Spleen (tissue), 11 donors: ENCODE measurements at regions not wholly inside any gene's neighbourhood (a gene's known extent, or its start where the extent isn't known, plus 50 kb on each side); places are given as distances from the start of the nearest gene placed in this dataset.

Experiments used
- DNase-seq: peaks from one replicate; pipeline ENCODE4 v3.0.0-alpha.2; 2020
- H3K27ac ChIP-seq, 8 donors: fragments of 200-600 bp; sonication (generic) in 7 of 8; 1 replicate in 4 of 8; 2 replicates in 4 of 8; pipeline versions ENCODE4 v1.5.0 to v1.8.0; 2016 to 2021; ENCODE audit warnings: inconsistent platforms in 4 of 8, mild to moderate bottlenecking in 4 of 8, moderate library complexity in 1 of 8
- H3K27me3 ChIP-seq, 7 donors: fragments of 200-600 bp; sonication (generic) in 6 of 7; replicated peaks in 1 of 7; 1 replicate in 4 of 7; 2 replicates in 3 of 7; pipeline versions ENCODE4 v1.5.0 to v1.8.0; 2016 to 2021; ENCODE audit warnings: inconsistent platforms in 3 of 7, mild to moderate bottlenecking in 1 of 7
- H3K36me3 ChIP-seq, 6 donors: fragments of 200-600 bp; sonication (generic) in 5 of 6; 1 replicate in 4 of 6; 2 replicates in 2 of 6; pipeline versions ENCODE4 v1.5.0 to v1.8.0; 2016 to 2021; ENCODE audit warnings: inconsistent platforms in 2 of 6
- H3K4me1 ChIP-seq, 6 donors: fragments of 200-600 bp; sonication (generic) in 5 of 6; 1 replicate in 3 of 6; 2 replicates in 3 of 6; pipeline versions ENCODE4 v1.5.0 to v1.8.0; 2016 to 2021; ENCODE audit warnings: inconsistent platforms in 3 of 6
- H3K4me3 ChIP-seq, 8 donors: fragments of 200-600 bp; sonication (generic) in 7 of 8; 1 replicate in 4 of 8; 2 replicates in 4 of 8; pipeline versions ENCODE4 v1.5.0 to v1.8.0; 2016 to 2021; ENCODE audit warnings: inconsistent platforms in 4 of 8, mild to moderate bottlenecking in 4 of 8, moderate library complexity in 2 of 8
- H3K9me3 ChIP-seq, 8 donors: fragments of 200-600 bp; sonication (generic) in 7 of 8; 1 replicate in 4 of 8; 2 replicates in 4 of 8; pipeline versions ENCODE4 v1.5.0 to v1.8.0; 2016 to 2021; ENCODE audit warnings: inconsistent platforms in 4 of 8
- POLR2A ChIP-seq, 3 donors: fragments of 450-650 bp; IDR thresholded peaks; one replicate each; pipeline ENCODE4 v1.5.1; 2017; ENCODE audit warnings: antibody characterized with exemption in 3 of 3, mild to moderate bottlenecking in 1 of 3
- POLR2AphosphoS5 ChIP-seq, 3 donors: sonication (generic); formaldehyde crosslinking; IDR thresholded peaks; one replicate each; pipeline ENCODE4 v1.5.1; 2017; ENCODE audit warnings: antibody characterized with exemption in 3 of 3
- WGBS, 5 donors: extraction: QIAGEN DNeasy Blood & Tissue Kit in 3 of 5; methylation state at CpG; one replicate each; pipeline versions ENCODE4 v1.1.5 to v1.1.7; 2013 to 2018; 5-methylcytosine and 5-hydroxymethylcytosine counted together
- intact Hi-C: fragments of 100-400 bp; cut with DNase I; formaldehyde crosslinking; loops from one replicate; pipeline ENCODE4 v1.15.0; 2023; ENCODE audit warnings: low total_unique reads
- TF ChIP-seq, protein P1 (sequence below), 11 experiments: fragments of 200-600 bp in 7 of 11; fragments of 450-650 bp in 4 of 11; sonication (generic) in 4 of 11; IDR thresholded peaks in 8 of 11; conservative IDR thresholded peaks in 3 of 11; 1 replicate in 7 of 11; 2 replicates in 4 of 11; pipeline versions ENCODE4 v1.4.0 to v1.8.0; 2016 to 2021; ENCODE audit warnings: antibody characterized with exemption in 11 of 11, inconsistent platforms in 4 of 11, mild to moderate bottlenecking in 1 of 11
- donor health status: healthy with polysubstance abuse.
- donor health status: DM: no; HTN: no; CAD: no; lungs with moderate emphysema.
- donor health status: DM: no; HTN: no; CAD: no.
- donor health status: Bipolar disorder and iron deficiency.
- donor health status: healthy.
- donor health status: DM: no; HTN: no; CAD: no.
- donor health status: DM: yes; HTN: yes; CAD: no.

DNA sequence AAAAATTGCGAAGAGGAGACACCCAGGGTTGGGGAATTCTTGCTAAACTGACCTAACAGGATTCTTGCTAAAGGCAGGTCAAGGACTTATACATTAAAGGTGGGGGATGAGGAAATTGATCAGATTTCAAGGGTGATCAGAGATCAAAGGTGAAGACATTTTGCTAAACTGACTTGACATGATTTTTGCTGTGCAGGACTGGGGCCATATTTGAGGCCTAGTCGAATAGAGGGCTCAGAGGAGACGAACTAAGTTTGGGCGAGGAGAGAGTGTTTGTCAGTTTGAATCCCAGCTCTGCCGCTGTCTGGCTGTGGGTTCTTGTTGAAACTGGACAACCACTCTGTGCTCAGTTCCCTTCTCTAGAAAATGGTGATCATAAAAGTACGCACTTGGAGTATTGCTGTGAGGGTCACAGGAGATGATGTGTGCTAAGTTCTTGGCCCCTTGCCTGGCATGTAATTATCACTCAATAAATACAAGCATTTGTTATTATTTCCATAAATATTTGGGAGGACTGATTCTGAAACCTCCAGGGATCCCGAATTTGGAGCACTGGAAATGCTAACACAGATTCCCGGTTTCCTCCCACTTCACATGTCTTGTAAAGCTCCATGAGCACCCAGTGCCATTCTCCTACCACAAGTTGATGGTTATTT, 364.8 kb upstream of the PROK2 start:
- no peak overlapping the region for H3K27ac ChIP-seq
- DNase-seq: no peak
- peaks cover 0 to 10% (median 3%) of the 10 kb centered on the region in 8 donors for H3K9me3 ChIP-seq
- no peaks in the 10 kb centered on the region for H3K36me3 ChIP-seq
- intact Hi-C loops: no loop called here
- no peak overlapping the region for H3K4me3 ChIP-seq
- H3K4me1 ChIP-seq: peaks cover 7 to 27% (median 17%) of the 10 kb centered on the region in 6 donors
- H3K27me3 ChIP-seq: no peaks in the 10 kb centered on the region
- 93 to 98% (median 94%) methylated on average over 8 of the region's 8 CpGs for WGBS, 5 donors
- TF ChIP-seq, protein P1, sequence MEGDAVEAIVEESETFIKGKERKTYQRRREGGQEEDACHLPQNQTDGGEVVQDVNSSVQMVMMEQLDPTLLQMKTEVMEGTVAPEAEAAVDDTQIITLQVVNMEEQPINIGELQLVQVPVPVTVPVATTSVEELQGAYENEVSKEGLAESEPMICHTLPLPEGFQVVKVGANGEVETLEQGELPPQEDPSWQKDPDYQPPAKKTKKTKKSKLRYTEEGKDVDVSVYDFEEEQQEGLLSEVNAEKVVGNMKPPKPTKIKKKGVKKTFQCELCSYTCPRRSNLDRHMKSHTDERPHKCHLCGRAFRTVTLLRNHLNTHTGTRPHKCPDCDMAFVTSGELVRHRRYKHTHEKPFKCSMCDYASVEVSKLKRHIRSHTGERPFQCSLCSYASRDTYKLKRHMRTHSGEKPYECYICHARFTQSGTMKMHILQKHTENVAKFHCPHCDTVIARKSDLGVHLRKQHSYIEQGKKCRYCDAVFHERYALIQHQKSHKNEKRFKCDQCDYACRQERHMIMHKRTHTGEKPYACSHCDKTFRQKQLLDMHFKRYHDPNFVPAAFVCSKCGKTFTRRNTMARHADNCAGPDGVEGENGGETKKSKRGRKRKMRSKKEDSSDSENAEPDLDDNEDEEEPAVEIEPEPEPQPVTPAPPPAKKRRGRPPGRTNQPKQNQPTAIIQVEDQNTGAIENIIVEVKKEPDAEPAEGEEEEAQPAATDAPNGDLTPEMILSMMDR (IDR thresholded peaks at IDR 0.05 in 8 of 11, conservative IDR thresholded peaks at IDR 0.05 in 3 of 11): no peak
- TF ChIP-seq POLR2A (IDR thresholded peaks at IDR 0.05) (no peak), POLR2AphosphoS5 (IDR thresholded peaks at IDR 0.05) (no peak)

DNA sequence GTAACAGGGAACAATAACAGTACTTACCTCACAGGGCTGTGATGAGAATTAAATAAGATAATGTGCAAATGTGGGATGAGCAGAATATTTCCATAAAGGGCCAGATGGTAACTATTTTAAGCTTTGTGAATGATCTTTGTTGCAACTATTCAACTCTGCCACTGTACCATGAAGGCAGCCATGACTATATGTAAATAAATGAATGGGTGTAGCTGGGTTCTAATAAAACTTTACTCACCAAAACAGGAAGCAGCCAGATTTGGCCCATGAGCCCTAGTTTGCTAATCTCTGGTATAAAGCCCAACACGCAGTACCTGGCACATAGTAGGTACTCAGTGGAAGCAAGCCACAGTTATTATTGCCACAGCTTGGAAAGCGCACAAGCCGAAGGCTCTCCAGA, 362.7 kb upstream of the PROK2 start:
- Histone ChIP-seq H3K4me3 (no peak overlapping the region), H3K27ac (no peak overlapping the region), H3K4me1 (peaks cover 9 to 31% (median 17%) of the 10 kb centered on the region in 6 donors), H3K36me3 (no peaks in the 10 kb centered on the region), H3K9me3 (no peaks in the 10 kb centered on the region), H3K27me3 (no peaks in the 10 kb centered on the region)
- DNase-seq: no peak
- WGBS, 5 donors: 96 to 100% (median 98%) methylated on average over 3 of the region's 3 CpGs
- intact Hi-C loops: no loop called here
- TF ChIP-seq POLR2AphosphoS5 (IDR thresholded peaks at IDR 0.05) (no peak), POLR2A (IDR thresholded peaks at IDR 0.05) (no peak)
- TF ChIP-seq, protein P1 (IDR thresholded peaks at IDR 0.05 in 8 of 11, conservative IDR thresholded peaks at IDR 0.05 in 3 of 11): no peak

DNA sequence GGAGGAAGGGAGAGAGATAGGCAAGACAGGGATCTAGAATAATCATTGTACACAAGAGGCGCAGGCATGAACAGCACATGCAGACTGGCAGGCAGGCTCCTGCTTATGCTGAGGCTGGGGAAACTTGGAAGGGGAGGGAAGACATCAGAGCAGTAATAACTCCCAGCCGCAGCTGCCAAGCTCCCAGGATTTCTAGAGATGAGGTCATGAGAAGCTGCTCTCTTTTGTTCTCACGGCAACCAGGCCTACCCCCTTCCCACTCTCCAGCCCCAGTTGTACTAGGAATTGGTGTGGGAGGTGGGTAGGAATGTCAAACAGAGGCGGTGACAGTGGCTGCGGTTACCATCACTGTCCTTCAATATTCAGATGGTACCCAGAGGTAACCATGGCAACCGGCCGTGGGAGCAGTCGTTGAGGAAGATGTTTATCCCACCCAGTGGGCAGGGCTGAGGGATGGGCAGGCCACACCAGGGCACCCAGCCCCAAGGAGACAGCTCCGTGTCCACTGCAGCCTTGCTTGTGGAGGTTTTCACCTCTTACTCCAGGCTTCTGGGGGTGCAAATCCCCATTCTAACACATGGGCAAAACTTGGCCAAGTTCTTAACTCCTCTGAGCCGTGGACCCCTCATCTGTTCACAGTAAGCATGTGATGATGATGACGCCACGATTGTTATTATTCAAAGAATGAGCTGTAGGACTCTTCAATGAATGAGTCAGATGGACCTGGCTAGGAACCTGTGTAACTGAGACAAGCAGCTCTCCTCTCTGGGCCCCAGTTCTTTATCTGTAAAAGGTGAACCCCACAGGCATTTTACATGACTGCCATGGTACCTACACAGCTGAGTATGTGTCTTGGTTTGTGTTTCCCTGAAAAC, 360.8 kb upstream of the PROK2 start:
- Histone ChIP-seq H3K27me3 (no peaks in the 10 kb centered on the region), H3K4me3 (no peak overlapping the region), H3K27ac (no peak overlapping the region), H3K36me3 (no peaks in the 10 kb centered on the region), H3K9me3 (peaks cover 0 to 8% (median 0%) of the 10 kb centered on the region in 8 donors), H3K4me1 (peaks cover 9 to 38% (median 17%) of the 10 kb centered on the region in 6 donors)
- TF ChIP-seq POLR2A (IDR thresholded peaks at IDR 0.05): no peak
- TF ChIP-seq, protein P1 (IDR thresholded peaks at IDR 0.05 in 8 of 11, conservative IDR thresholded peaks at IDR 0.05 in 3 of 11): no peak
- TF ChIP-seq POLR2AphosphoS5 (IDR thresholded peaks at IDR 0.05): no peak
- DNase-seq: no peak
- WGBS, 5 donors: 78 to 90% (median 87%) methylated on average over 10 to 12 of the region's 12 CpGs
- intact Hi-C loops: no loop called here
